ENCODE measurements at regions not wholly inside any gene's neighbourhood (a gene's known extent, or its start where the extent isn't known, plus 50 kb on each side); places are given as distances from the start of the nearest gene placed in this dataset.
A peak's percentile ranks its signal among the peaks of the same experiment; 100 is the strongest.

DNA sequence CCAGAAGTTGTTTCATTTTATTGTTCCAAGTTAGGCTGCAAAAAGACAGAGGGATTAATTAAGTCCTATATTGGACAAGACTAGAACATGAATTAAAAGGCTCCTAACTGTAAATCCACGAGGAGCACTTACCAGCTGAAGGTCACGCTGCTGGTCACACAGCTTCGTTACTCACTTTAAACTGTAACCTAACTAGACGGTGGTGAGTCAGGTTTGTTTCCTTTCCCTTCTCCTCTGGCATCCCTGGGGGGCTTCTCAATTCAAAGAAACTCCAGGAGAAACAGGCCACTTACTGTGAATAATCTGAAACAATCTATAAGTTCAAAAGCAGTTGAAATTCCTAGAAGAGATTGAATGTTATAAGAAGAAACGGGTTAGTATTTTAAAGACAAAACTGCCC is 331.4 kb downstream of the BCAT1 start:
- TF ChIP-seq, protein P1, sequence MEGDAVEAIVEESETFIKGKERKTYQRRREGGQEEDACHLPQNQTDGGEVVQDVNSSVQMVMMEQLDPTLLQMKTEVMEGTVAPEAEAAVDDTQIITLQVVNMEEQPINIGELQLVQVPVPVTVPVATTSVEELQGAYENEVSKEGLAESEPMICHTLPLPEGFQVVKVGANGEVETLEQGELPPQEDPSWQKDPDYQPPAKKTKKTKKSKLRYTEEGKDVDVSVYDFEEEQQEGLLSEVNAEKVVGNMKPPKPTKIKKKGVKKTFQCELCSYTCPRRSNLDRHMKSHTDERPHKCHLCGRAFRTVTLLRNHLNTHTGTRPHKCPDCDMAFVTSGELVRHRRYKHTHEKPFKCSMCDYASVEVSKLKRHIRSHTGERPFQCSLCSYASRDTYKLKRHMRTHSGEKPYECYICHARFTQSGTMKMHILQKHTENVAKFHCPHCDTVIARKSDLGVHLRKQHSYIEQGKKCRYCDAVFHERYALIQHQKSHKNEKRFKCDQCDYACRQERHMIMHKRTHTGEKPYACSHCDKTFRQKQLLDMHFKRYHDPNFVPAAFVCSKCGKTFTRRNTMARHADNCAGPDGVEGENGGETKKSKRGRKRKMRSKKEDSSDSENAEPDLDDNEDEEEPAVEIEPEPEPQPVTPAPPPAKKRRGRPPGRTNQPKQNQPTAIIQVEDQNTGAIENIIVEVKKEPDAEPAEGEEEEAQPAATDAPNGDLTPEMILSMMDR (IDR thresholded peaks at IDR 0.05), result no peak
- no peak for DNase-seq (ENCODE audit: low spot score)
- ATAC-seq (ENCODE audit: low FRiP score), result no peak

DNA sequence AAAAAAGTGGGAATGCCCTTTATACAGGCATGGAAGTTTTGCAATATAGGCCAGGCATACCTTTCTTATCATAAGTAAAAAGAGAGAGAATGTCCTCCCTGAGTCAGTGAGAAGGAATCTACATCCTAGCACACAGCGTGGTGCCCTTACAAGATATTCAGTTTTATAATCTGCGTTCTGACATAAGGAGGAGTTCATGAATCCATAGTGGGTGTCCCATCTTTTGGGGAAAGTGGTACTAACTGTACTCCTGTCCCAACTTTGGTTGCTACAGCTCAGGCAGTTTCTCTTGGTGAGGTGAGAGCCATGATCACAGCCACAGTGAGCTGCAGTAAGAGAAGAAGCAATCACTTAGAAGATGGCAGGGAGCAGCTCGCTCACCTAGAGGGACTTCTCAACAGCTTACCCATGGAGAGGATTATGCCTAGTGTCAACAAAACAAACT is 332.9 kb downstream of the BCAT1 start:
- TF ChIP-seq, protein P1 (IDR thresholded peaks at IDR 0.05), result no peak
- ATAC-seq (ENCODE audit: low FRiP score) (peak; percentile 86), DNase-seq (ENCODE audit: low spot score) (no peak)

DNA sequence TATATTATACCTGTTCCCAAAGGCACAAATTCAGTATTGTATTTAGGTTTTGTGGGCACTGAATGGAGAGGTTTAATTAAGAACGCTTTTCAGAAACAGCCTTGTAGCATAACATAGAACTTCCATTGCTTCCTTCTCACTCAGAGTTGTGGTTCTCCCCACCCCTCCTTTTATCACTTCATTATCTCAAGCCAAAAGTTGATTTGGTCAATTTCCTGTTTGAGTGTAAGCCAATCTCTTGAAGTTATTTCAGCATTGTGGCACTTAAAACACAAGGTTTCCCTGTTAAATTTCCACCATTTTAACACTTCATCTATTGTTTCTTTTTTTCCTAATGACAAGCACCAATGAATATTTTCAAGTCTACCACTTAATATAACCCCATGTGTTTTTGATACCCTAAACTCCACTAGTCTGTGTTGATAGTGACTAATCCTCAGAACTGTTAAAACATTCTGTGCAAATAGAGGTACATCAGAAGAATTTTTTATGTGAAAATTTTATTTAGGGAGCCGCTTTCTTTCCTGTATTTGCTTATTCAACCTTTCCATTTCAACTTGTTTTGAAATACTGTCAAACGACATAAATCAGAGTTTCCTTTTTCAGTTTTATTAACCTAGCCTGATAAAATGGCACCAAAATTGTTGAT is 340.1 kb downstream of the BCAT1 start:
- DNase-seq (ENCODE audit: low spot score) (no peak), ATAC-seq (ENCODE audit: low FRiP score) (no peak)
- TF ChIP-seq, protein P1 (IDR thresholded peaks at IDR 0.05), result no peak

DNA sequence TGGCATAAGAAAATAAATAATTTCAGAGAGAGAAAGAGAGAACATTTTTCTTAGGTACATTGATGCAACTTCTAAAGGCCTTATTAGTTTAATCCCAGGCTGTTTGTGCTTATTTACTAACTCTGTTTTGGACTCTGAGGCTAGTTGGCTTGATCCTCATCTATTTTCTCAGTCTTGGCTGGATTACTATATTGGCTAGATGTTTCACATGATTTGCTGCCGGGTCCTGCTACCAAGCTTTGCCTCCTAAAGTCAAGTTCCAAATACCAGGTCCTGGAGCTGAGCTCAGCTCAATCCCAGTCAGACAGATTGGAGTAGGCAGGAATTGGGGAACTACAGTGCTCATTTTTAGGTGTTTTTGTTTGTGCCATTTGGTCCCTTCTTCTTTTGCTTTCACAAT is 340.8 kb downstream of the BCAT1 start:
- ATAC-seq (ENCODE audit: low FRiP score), result no peak
- TF ChIP-seq, protein P1 (IDR thresholded peaks at IDR 0.05), result no peak
- no peak for DNase-seq (ENCODE audit: low spot score)

DNA sequence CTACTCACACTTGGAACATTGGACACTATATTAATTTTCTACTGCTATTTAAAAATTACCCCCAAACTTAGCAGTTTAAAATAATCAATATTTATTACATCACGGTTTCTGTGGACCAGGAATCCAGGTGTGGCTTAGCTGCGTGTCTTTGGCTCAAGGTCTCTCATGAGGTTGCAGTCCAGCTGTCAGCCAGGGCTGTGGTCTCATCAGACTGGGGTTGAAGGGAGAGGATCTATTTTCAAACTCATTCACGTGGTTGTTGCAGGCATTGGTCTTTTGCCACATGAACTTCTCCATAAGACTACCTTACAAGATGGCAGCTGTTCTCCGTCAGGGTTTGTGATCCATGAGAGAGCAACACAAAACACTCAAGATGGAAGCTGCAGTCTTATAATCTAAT is 343.0 kb downstream of the BCAT1 start:
- TF ChIP-seq, protein P1 (IDR thresholded peaks at IDR 0.05), result no peak
- ATAC-seq (ENCODE audit: low FRiP score), result no peak
- no peak for DNase-seq (ENCODE audit: low spot score)

DNA sequence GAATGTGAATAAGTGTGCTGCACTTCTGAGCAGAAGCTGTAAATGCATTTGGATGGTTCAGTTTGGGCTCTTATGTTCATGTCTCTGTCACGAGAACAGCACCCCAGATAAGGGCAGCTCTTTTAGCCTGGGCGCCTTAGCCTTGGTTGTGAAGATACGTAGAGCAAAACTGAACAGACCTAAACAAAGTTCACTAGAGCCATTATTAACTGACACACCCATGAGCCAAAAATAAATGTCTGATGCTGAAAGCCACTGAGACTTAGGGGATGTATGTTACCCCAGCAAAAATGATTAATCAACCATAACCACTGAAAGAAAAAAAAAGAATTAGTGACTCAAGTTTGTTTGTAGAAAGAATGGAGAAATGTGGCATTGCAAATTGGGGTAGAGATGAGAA is 343.4 kb downstream of the BCAT1 start:
- ATAC-seq (ENCODE audit: low FRiP score) (no peak), DNase-seq (ENCODE audit: low spot score) (no peak)
- TF ChIP-seq, protein P1 (IDR thresholded peaks at IDR 0.05), result no peak

DNA sequence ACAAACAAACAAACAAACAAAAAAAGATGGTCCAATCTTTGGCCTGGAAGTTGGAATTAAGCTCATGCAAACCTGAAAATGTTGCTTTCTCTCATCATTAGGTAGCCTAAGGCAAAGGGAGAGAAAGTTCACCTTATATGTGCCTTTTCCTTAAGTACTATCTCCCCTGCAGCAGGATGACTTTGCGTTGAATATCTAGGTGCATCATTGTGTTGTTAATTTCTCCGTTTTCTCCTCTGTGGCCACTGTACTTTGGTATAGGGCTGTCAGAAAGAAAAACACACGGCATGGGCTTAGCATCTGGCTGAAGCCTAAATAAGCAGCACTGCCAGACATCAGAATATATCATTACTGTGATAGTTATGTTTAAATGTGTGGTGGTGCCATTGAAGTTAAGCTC is 345.5 kb downstream of the BCAT1 start:
- TF ChIP-seq, protein P1 (IDR thresholded peaks at IDR 0.05), result no peak
- ATAC-seq (ENCODE audit: low FRiP score) (no peak), DNase-seq (ENCODE audit: low spot score) (no peak)

Data from omental fat pad (tissue), 3 donors.